Pancreas (tissue), 10 donors: ENCODE measurements at regions not wholly inside any gene's neighbourhood (a gene's known extent, or its start where the extent isn't known, plus 50 kb on each side); places are given as distances from the start of the nearest gene placed in this dataset.

Experiments used
- ATAC-seq, 4 donors: fragments of 200-7000 bp; cut with Tn5 transposase; one replicate each; pipeline versions ENCODE4 v1.8.0 to v1.9.1; 2020; ENCODE audit warnings: mild to moderate bottlenecking in 4 of 4, moderate library complexity in 4 of 4
- DNase-seq, 6 donors: peaks; one replicate each; pipeline ENCODE4 v3.0.0-alpha.2; 2020
- FAIRE-seq: peaks from 2 replicates; lab custom pipeline; 2012; peaks lifted over from hg19 to GRCh38; lab: Jason Lieb, UNC
- H3K27ac ChIP-seq, 4 donors: fragments of 200-600 bp; sonication (generic); 1 replicate in 3 of 4; 2 replicates in 1 of 4; pipeline versions ENCODE4 v1.5.0 to v1.8.0; 2020
- H3K27me3 ChIP-seq, 4 donors: fragments of 200-600 bp; one replicate each; pipeline ENCODE4 v1.8.0; 2021
- H3K36me3 ChIP-seq, 3 donors: fragments of 200-600 bp; sonication (generic) in 1 of 3; one replicate each; pipeline versions ENCODE4 v1.5.0 to v1.8.0; 2020 to 2021
- H3K4me1 ChIP-seq, 3 donors: fragments of 200-600 bp; one replicate each; pipeline ENCODE4 v1.8.0; 2021
- H3K4me3 ChIP-seq, 4 donors: fragments of 200-600 bp; sonication (generic) in 2 of 4; one replicate each; pipeline versions ENCODE4 v1.5.0 to v1.8.0; 2020 to 2021
- H3K9me3 ChIP-seq, 4 donors: fragments of 200-600 bp; one replicate each; pipeline ENCODE4 v1.8.0; 2021
- CTCF ChIP-seq, 4 donors: fragments of 200-600 bp; sonication (generic) in 3 of 4; IDR thresholded peaks; one replicate each; pipeline versions ENCODE4 v1.5.0 to v1.8.0; 2021; ENCODE audit warnings: antibody characterized with exemption in 4 of 4
- WGBS, 2 donors: extraction: QIAGEN DNeasy Blood & Tissue Kit; methylation state at CpG; one replicate each; pipeline ENCODE4 v1.1.7; 2013; 5-methylcytosine and 5-hydroxymethylcytosine counted together
- intact Hi-C, 3 donors: fragments of 100-400 bp; cut with DNase I; formaldehyde crosslinking; loops; one replicate each; pipeline versions ENCODE4 v1.11.1 to v1.14.2; 2022
- donor health status: healthy with polysubstance abuse.
- donor health status: DM: no; HTN: no; CAD: no; lungs with moderate emphysema.
- donor health status: DM: no; HTN: no; CAD: no.
- donor health status: control.
- donor health status: control.
- donor health status: Bipolar disorder and iron deficiency.
- donor health status: DM: yes; HTN: yes; CAD: no.
- donor health status: DM: no; HTN: no; CAD: no.
- donor health status: DM: no; HTN: no; CAD: no.
- donor health status: DM: yes; HTN: yes; CAD: no.

- no peak for DNase-seq
- no peak overlapping the region for H3K4me3 ChIP-seq
- no peak for ATAC-seq
- no peak for FAIRE-seq
- no peaks in the 10 kb centered on the region for H3K9me3 ChIP-seq
- H3K36me3 ChIP-seq: no peaks in the 10 kb centered on the region
- 40 to 48% methylated on average over 1 of the region's 1 CpG for WGBS, 2 donors
- H3K27ac ChIP-seq: no peak overlapping the region
- no peaks in the 10 kb centered on the region for H3K4me1 ChIP-seq
- H3K27me3 ChIP-seq: no peaks in the 10 kb centered on the region
- intact Hi-C loops: no loop called here
- no peak for TF ChIP-seq CTCF (IDR thresholded peaks at IDR 0.05)
These were observed 510.7 kb downstream of the C12orf50 start for GRCh38 chr12:87518481-87518880.

GRCh38 chr12:87518036-87518435 lies 511.2 kb downstream of the C12orf50 start:
- ATAC-seq: no peak
- intact Hi-C loops: no loop called here
- 40 to 55% methylated on average over 1 of the region's 1 CpG for WGBS, 2 donors

GRCh38 chr12:87513536-87514280 lies 515.5 kb downstream of the C12orf50 start:
- Histone ChIP-seq H3K36me3 (no peaks in the 10 kb centered on the region), H3K27me3 (no peaks in the 10 kb centered on the region), H3K4me3 (no peak overlapping the region), H3K27ac (no peak overlapping the region), H3K4me1 (no peaks in the 10 kb centered on the region), H3K9me3 (no peaks in the 10 kb centered on the region)
- no peak for TF ChIP-seq CTCF (IDR thresholded peaks at IDR 0.05)
- FAIRE-seq (no peak), DNase-seq (no peak), ATAC-seq (no peak)
- WGBS, 2 donors: 45 to 54% methylated on average over 2 of the region's 2 CpGs
- intact Hi-C loops: no loop called here

More at GRCh38 chr12:87518036-87518435, 511.2 kb downstream of the C12orf50 start:
- no peak for TF ChIP-seq CTCF (IDR thresholded peaks at IDR 0.05)
- H3K27me3 ChIP-seq: no peaks in the 10 kb centered on the region
- no peaks in the 10 kb centered on the region for H3K9me3 ChIP-seq
- H3K4me1 ChIP-seq: no peaks in the 10 kb centered on the region
- H3K36me3 ChIP-seq: no peaks in the 10 kb centered on the region
- FAIRE-seq: no peak
- no peak for DNase-seq
- H3K4me3 ChIP-seq: no peak overlapping the region
- H3K27ac ChIP-seq: no peak overlapping the region

- no peak for ATAC-seq
- H3K4me1 ChIP-seq: no peaks in the 10 kb centered on the region
- H3K27me3 ChIP-seq: no peaks in the 10 kb centered on the region
- no peak overlapping the region for H3K4me3 ChIP-seq
- intact Hi-C loops: no loop called here
- DNase-seq: no peak
- no peak for FAIRE-seq
- TF ChIP-seq CTCF (IDR thresholded peaks at IDR 0.05): no peak
- 43 to 58% methylated on average over 3 of the region's 3 CpGs for WGBS, 2 donors
- no peaks in the 10 kb centered on the region for H3K36me3 ChIP-seq
- H3K27ac ChIP-seq: no peak overlapping the region
- no peaks in the 10 kb centered on the region for H3K9me3 ChIP-seq
These were observed 517.8 kb downstream of the C12orf50 start for GRCh38 chr12:87511371-87511770.

- H3K4me1 ChIP-seq: no peaks in the 10 kb centered on the region
- no peak for FAIRE-seq
- intact Hi-C loops: no loop called here
- no peak for DNase-seq
- H3K27ac ChIP-seq: no peak overlapping the region
- TF ChIP-seq CTCF (IDR thresholded peaks at IDR 0.05): no peak
- no peak overlapping the region for H3K4me3 ChIP-seq
- ATAC-seq: no peak
- no peaks in the 10 kb centered on the region for H3K36me3 ChIP-seq
- H3K9me3 ChIP-seq: no peaks in the 10 kb centered on the region
- no peaks in the 10 kb centered on the region for H3K27me3 ChIP-seq
These were observed 519.9 kb downstream of the C12orf50 start for GRCh38 chr12:87509237-87509820.
